SK-MEL-5 (cell line): ENCODE measurements at regions not wholly inside any gene's neighbourhood (a gene's known extent, or its start where the extent isn't known, plus 50 kb on each side); places are given as distances from the start of the nearest gene placed in this dataset.

Source experiments
- DNase-seq: peaks from one replicate; pipeline ENCODE4 v3.0.0-alpha.2; 2016; ENCODE audit warnings: low read depth, low spot score
- in situ Hi-C: cut with HindIII; loops from 2 replicates; pipeline ENCODE4 v1.10.0; 2016; ENCODE audit warnings: low sequenced_read_pairs, high pct_unique_total_duplicates, low pct_unique_long_range_greater_than_20kb

DNA sequence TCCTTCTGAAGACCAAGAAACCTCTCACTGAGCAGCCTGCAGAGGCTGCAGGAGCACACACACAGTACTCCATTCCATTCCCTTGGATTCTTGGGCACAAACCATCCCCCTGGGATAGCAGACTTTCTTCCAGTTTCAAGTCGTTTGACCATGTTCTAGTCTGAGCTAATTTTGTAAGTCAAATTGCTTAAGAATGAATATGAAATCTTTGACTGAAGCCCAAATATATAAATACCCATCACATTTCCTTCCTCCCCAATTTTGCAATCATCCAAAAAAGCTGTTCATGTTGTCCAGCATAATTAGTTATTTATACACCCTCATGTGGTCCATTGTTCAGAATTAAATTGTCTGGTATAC is 231.2 kb upstream of the TPRG1 start:
- in situ Hi-C loops, result no loop called here
- no peak for DNase-seq

DNA sequence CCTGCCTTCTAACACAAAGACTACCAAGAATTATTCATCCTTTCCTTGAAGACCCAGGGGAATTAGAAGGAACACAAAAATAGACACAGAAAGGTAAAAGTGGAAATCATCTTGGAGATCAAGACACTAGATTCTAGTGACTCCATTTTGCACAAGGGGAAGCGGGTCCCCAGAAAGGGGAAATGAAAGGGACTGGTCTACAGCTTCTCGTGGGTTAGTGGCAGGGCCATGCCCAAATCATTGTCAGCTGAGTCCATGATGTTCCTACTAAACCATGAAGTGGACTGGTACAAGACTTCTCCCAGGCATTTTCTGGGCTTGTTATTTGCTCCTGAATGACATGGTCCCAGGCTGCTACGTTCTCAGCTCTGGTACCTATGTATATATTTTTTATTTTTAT is 230.7 kb upstream of the TPRG1 start:
- no peak for DNase-seq
- in situ Hi-C loops, result no loop called here

DNA sequence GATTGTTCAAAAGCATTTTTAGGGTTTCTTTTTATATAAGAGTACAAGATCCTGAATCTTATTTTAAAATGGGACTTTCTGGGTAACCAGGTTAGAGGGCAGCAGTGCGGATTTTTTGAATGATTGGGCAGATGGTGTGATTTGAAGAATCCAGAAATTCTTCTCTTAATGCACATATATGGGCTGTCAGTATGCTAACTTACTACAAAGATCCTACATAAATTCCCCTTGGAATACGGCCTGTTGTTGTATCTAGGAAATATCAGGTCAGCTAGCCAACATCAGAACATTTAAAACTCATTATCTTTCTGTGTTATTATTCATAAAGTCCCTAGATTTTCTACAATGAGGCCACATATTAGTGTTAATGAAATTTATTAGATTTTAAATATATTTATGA is 229.6 kb upstream of the TPRG1 start:
- in situ Hi-C loops, result no loop called here

DNA sequence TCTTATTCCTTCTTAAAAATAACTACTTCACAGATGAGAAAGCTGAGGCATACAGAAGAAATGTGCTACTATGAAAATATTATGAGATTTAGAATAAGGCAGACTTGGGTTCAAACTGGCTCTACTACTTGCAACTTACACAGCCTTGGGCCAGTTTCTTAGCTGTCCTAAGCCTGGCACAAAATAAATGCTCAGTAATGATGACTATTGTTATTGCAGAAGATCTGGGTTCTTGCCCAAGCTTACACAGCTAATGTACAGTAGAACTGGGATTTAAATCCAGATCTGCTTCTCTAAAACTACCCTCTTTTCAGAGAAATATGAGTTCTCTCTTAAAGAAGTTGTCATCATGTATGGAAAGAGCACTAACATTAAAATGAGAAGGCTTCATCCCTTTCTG is 228.2 kb upstream of the TPRG1 start:
- DNase-seq, result no peak
- in situ Hi-C loops, result no loop called here

More for the DNA sequence above, 229.6 kb upstream of the TPRG1 start:
- no peak for DNase-seq

DNA sequence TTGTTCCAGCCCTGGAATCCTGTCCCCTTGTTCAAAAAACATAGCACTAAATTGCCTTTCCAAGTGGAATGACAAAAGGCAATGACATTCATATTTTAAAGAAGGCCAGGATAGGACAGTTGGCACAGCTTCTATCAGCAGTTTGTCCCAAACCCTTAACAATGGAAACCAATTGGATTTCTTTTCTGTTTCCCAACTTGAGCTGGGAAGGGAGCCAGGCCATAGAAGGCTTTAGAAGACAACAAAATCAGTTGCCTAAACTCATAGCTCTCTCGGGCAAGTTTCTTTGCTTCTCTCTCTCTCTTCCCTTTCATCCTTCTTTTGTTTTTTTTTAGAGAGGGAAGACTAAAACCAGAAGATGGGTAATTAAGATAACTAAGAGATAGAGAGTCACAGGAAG is 227.7 kb upstream of the TPRG1 start:
- no peak for DNase-seq
- in situ Hi-C loops, result no loop called here

DNA sequence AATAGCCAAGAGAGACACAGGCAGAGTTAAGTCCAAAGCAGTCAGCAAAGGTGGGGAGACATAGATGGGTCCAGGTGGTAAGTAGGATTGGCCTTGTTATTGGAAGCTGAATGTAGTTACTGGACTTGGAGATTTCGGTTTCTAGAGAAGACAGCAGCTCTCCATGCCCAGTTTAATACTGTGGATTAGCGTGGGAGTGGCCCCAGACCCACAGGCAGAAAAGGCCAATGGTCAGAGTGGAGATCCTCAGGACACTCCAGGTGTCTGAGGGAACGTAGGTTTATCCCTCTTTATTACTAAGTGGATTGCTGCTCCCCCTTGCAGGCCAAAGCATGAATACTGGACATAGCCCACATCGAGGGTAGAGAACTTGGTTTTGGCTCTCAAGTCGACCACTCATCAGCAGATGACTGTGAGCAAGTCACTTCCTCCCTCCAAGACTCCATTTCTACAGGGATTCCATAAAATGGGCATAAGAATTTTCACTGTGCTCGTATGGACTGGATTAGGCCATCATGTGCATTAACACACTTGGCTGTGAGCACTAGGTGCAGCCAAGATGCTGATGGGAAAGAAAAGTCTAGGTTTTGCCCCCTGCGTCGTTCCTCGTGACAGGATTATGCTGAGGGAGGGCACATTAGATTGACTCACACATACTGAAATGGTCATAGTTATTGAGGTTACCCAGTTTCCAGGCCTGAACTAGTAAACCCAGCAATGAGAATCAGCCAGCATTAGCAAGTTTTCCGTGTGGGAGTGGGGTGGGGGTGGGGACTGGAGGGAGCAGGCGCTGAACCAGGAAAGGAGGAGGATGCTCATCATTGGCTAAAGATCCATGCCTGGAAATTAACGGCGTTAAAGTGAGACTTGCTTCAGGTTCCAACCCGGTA is 225.2 kb upstream of the TPRG1 start:
- in situ Hi-C loops, result no loop called here
- no peak for DNase-seq

DNA sequence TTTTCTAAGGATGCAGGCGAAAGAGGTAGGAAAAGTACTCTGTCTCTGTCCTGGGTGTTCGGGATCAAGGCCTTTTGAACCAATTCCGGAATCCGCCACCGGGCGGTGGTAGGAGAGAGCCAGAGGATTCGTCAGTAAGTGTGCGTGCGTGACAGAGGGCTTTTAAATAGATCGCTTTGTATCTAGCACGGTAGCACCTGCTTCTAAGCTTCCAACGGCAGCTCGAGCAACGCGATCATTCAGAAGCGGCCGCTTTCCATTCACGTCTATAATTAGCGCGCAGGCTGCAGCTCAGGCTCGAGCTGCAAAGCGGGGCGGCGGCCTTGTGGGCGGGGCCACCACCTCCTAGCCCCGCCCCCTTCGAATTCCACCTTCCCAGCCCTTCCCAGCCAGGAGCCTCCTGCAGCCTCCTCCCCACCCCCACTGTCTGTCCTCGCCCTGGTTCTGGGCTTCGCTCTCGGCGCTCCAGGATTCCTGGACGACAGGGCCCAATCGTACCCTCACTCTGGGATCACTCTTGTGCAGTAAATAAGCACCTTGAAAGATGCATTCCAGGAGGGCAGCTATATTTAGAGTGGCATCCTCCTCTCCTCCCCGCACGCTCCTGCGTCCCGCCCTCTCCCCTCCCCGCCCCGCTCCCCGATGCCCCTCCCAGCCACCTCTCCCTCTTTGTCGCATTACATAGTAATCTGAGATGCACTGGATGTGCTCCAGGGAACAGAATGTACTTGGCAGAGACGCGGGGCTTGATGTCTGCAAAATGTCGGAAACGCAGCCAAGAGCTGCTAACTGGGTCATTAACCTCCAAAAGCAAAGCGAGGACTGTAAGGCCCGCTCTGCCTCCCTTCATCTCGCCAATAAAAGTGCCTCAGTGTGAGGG is 224.1 kb upstream of the TPRG1 start:
- DNase-seq, result peak; percentile 68
- in situ Hi-C loops, result no loop called here

DNA sequence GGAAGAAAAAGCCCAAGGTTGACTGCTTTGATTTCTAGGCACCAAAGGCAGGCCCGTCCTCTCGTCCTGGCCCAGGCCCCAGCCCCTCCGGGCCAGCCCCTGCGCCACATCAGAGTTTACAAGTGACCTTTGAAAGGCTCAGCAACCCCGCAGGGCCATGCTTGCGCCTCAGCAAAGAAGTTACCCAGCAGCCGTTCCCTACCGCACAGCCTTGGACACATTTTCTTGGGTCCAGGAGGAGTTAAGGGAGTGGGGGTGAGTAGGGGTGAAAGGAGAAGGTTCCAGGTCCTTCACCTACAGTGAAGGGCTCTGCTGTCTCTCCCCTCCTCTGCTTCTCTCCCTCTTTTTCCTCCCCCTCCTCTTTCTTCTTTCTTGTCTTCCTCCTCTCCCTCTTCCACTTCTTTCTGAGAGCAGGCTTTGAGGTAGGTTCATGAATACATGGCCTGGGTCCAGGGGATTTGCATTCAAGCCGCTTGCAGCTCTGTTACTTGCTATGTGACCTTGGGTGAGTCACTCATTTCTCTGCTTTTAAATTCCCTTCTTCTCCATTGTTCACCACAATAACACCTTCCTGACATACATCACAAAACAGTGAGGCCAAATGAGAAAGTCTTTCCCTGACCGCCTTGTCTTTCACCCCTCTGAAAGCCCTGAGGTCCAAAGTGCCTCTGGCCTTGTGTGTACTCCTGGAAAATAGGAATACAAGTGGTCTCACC is 223.3 kb upstream of the TPRG1 start:
- peak; percentile 9 for DNase-seq
- in situ Hi-C loops, result no loop called here

DNA sequence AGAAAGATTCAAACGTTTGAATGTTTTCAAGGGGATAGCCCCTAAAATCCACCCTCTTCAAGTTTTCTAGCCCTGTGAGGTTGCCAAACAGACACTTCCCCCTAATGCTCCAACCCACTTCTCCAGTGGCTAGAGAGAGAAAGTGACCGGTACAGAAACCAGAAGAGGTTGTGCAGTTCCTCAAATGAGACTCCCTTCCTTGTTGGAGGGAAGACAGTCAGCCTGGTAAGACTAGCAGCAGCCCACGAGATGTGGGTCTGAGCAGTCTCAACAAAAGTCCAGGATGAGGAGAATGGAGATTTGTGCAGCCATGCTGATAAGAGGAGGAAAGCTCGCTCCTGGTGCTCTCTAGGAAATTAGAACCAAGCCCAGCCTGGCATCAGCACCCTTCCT is 222.8 kb upstream of the TPRG1 start:
- DNase-seq, result no peak
- in situ Hi-C loops, result no loop called here

DNA sequence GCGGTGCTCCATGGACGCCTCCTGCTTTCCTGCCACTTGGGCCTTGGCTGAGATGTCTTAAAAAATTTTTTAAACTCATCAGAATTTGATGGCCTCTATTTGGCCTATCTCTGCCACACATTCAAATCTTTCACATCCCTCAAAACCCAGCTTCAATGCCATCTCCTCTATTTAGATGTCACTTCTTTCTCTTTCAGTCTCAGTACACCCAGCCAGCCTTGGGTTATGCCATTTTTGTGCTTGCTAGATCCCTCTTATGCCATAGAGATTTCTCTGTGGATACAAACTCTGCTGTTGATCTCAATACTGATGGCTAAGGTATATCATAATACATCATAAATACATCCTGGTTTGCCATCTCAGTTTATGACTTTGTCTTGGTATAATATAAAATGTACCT is 222.3 kb upstream of the TPRG1 start:
- DNase-seq, result no peak

DNA sequence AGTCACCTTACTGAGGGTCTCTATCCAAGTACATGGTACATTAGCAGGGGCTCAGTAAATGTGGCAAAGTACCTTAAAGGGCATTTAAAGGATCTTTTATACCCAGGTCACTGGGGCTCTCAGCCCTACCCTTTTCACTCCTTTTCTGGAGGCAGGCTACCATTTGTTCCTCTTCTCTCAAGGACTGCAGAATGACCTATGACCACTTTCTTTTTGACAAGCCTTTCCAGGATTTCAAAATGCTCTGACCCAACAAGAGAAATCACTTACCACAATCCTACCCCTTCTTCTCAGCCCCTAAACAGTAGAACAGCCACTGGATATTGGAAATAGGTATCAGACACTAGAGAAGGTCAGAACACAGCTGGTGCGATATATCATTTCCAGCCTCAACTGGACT is 221.8 kb upstream of the TPRG1 start:
- in situ Hi-C loops, result loop anchor here (10.0 kb wide), 1 partner anchor 1205 kb away; the partner anchor contains the start of gene BCL6
- no peak for DNase-seq

More for the DNA sequence above, 222.3 kb upstream of the TPRG1 start:
- in situ Hi-C loops, result no loop called here

DNA sequence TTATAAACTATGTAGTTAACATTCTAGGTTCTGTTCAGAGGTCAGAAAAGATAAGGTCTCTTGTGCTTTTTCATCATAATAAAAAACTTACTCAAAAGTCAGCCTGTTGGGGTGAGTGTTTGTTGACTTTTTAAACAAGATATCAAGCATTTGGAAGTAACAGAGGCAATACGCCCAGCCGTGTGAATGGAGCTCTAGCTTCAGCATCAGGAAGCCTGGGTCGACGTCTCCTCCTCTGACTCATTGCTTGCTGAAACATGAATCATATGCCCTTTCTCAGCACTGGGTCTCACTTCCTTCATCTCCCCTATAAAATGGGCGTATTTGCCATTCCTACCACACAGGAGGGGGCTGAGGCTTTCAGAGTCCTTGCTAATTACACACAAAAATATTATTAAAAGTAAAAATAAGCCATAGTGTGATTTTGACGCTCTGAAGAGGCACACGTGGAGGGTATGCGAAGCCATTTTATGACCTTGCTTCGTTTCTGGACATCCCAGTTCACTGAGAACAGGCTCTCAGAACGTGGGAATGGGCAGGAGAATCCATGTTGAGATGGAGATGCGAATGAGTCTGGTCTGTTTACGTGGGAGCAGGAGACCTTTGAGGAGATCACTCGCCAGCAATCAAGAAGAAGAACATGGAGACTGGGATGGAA is 220.8 kb upstream of the TPRG1 start:
- in situ Hi-C loops, result loop anchor here (10.0 kb wide), 1 partner anchor 1206 kb away; the partner anchor contains the start of gene BCL6
- no peak for DNase-seq

DNA sequence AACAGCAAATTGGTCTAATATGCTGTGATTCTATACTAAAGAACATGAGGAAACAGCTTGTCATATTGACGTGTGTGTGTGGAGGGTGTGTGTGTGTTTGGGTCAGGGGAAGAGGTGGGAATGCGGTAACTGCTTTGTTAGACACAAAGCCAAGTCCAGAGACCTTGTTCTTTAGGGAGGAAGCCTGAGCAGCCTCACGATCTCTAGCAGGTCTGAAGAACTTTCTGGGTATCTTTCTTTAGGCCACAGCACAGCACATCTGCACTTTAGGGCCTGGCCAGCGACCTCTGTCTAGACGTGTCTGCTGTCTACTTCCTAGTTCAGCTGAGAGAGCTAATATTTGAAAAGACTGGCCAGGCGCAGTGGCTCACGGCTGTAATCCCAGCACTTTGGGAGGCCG is 220.0 kb upstream of the TPRG1 start:
- in situ Hi-C loops, result loop anchor here (10.0 kb wide), 1 partner anchor 1207 kb away; the partner anchor contains the start of gene BCL6
- DNase-seq, result no peak

DNA sequence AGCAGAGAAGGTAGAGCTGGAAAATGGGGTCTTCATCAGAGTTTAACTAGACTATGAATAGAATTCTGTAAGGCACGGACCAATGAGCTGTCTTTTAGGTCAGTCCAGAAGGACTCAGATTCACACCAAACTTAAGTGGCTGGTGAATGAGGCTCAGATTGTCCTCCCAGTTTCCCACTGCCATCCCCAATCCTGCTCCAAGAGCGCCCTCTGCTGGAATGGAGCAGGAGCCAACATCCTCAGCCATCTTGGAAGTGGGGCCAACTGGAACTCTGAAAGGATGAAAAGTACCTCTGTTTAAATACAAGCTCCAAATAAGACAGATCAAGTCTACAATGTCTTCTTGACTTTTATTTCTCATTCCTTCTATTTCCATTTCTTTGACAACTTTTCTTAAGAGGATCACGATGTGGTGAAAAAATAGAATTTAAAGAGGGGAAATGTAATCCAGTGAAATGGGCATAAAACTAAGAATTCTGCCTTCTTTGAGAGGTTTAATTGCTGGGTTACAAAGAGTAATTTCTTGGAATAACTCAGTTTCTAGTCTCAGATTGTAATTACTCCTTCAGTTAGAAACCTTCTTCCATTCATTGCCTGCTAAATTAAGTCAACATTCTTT is 217.1 kb upstream of the TPRG1 start:
- in situ Hi-C loops, result loop anchor here (10.0 kb wide), 1 partner anchor 1210 kb away; the partner anchor contains the start of gene BCL6
- DNase-seq, result peak; percentile 92

DNA sequence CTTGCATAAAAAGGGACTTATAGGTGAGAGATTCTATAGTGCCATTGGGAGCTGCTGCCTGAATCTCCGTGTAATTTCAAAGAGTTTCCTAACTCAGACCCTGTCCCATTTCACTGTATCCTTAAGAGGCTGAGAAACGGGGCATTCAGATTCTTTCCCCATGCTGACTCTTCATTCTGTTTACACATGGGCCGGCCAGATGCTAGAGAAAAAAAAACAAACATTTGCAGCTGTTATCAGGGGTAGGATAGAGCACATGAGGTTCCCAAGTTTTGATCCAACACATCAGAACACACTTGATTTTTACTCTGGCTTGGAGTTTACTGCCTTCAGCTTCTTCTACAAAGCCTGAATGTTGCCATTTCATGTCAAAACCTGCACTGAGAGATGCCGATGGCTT is 215.9 kb upstream of the TPRG1 start:
- in situ Hi-C loops, result loop anchor here (10.0 kb wide), 1 partner anchor 1211 kb away; the partner anchor contains the start of gene BCL6
- DNase-seq, result no peak

DNA sequence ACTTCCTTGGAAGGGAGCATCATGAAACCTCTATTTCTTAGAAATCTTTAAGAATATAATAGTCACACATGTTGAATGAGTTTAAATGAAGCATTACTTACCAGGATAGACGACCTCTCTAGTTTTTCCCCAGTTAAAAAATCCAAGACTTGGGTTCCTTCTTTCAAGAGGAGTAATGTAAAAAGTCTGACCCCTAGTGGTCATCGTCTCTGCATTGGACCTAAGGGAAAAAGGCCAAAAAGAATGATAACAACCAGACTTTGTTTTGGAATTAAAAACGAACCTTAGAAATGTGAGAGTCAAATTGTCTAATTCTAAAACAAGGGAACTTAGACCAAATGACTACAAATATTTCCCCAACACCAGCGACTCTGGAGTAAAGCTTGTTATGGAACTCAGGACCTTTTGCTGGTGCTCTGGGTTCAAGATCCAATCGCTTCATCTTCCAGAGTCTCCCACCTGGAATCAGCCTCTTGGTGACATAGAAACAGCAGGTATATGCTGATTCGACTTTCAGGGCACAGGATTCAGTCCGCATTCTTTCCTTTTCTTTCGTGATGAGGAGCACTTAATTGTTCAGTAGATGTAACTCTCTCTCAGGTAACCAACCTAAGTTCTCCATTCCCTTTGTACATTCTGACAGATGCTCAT is 214.8 kb upstream of the TPRG1 start:
- in situ Hi-C loops, result loop anchor here (10.0 kb wide), 1 partner anchor 1212 kb away; the partner anchor contains the start of gene BCL6

More for the DNA sequence above, 214.8 kb upstream of the TPRG1 start:
- peak; percentile 67 for DNase-seq
